ENCODE measurements at regions not wholly inside any gene's neighbourhood (a gene's known extent, or its start where the extent isn't known, plus 50 kb on each side); places are given as distances from the start of the nearest gene placed in this dataset.

- no peak for FAIRE-seq
Observed at GRCh38 chr1:58893257-58893869, 109.5 kb upstream of the JUN start.

DNA sequence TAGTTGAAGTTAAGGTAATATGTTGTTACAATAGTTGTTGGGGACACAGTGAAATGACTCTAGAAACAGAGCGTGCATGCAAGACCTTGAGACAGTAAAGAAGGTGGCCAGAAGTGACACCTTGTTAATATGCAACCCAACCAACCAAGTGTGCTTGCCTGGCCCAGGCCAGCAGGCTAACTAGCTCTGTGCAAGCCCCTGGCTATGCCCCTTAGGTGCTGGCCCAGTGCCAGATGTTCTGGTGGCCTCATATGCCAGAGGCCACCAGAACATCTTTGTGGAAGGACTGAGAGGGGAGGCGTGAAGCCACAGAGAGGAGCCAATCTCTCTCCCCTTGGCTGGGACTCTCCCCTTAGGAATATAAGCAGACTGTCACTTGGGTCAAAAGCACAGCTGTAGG lies 111.2 kb upstream of the JUN start:
- FAIRE-seq: no peak

- no peak for FAIRE-seq
Observed at GRCh38 chr1:58895559-58896145, 111.8 kb upstream of the JUN start.

DNA sequence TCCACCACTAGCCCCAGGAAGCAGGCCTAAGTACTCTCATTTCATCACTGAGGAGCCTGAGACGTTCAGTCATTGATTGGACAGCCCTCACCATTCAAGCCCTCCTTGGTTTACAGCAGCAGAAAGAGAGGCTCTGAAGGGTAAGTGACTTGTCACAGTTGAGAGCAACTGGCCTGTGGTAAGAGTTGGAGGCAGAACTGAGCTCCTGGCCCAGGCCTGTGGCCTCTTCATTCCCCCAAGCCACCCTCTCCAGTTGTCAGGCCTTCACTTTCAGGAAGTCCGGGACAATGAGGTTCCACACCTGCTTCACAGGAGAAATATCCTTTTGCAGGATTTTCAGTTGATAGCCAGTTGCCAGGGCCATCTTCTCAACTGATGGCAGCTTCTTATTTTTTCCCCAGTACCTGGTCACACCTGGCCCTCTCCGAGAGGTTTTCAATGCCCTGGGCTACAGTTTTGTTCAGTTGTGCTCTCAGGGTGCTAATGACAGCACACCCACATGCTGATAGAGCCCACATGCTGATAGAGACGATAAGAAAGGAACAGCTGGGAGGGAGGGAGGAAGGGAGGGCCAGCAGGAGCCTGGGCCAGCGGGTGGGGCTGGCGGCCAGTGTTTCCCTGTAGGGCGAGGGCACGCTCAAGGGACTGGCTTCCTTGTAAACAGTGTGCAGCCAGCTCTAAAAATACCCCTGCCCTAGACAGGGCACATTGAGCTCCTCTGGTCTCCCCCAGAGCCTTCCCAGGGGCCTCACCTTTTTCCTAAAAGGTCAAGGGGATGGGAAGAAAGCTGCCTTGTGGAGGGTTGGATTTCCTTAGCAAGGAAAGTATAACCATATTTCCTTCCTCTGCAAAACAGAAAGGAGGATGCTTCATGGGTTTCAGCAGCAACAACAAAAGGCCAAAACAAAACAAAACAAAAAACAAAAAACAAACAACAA lies 112.7 kb upstream of the JUN start:
- FAIRE-seq: no peak

- no peak for FAIRE-seq
Observed at GRCh38 chr1:58898739-58899586, 115.1 kb upstream of the JUN start.

DNA sequence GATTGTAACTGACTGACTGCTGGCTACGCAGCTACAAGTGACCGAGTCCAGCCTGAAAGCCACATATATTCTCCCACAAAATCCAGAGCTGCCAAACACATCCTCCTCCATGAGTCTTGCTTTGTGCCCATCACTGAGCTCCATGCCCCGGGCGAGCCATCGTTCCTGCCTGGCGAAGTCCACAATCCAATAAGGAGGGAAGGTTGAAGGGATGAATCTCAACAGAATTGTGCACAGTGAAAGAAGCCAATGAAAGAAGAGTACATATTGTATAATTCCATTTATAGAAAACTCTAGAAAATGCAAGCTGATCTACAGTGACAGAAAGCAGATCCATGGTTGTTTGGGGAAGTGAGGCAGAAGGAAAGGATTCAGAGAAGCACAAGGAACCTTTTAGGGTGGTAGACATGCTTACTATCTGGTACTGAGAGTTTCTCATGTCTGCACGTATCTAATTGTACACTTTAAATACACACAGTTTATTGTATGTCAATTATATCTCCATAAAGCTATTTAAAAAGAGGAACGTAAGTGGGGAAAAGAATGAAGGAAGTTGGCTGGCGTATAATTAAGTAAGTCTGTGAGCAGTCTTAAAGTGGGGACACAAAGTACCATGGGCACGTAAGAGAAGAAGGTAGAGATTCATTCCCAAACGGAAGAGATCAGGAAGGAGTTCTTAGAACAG lies 115.9 kb upstream of the JUN start:
- no peak for FAIRE-seq

DNA sequence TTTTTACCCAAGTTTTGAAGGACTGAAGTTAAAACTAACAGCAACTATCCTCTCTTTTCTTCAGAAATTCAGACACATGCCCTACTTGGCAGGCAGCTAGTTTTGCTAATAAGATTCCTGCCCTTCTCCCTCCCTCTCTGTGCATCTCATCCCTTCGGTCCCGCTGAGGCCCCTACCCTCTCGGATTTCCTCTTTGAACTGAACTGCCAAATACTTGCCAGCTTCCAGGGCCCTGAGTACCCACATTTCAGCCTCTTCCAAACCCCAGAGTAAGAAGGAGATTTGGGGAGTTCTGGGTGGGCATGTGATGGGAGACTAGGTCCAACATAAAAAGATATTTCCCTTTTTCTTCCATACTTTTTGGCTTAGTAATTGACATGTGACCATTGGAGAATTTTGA lies 116.5 kb upstream of the JUN start:
- FAIRE-seq: no peak

- no peak for FAIRE-seq
Observed at GRCh38 chr1:58901008-58901407, 117.2 kb upstream of the JUN start.

DNA sequence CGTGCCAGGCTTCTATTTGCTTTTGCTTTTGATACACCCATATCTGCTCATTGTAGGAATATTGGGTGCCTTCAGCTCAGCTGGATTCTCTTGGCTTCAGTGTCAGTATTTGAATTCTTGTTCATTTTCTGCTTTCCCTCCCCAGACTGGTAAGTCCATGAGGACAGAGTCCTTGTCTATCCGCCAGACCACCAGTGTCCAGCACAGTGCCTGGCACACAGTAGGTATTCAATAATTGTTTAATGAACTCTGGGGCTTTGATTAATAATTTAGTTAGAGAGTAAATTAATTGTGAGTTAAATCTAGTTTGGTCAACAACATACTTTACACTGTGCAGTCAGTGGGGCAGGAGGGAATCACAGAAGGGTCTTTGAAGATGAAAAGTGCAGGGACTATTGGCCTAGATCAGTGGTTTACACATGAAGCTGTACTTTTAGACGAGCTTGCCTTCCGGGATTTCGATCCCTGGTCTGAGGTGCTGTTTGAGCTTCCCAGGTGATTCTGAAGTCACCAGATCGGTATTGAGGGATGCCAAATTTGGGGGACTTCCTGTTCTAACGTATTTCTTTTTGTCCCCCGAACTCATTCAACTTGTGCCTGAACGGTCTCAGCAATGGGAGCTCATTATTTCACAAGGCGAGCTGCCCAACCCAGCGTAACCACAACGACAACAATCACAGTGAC lies 119.1 kb upstream of the JUN start:
- no peak for FAIRE-seq

GRCh38 chr1:58903514-58904298 lies 119.9 kb upstream of the JUN start:
- no peak for FAIRE-seq

DNA sequence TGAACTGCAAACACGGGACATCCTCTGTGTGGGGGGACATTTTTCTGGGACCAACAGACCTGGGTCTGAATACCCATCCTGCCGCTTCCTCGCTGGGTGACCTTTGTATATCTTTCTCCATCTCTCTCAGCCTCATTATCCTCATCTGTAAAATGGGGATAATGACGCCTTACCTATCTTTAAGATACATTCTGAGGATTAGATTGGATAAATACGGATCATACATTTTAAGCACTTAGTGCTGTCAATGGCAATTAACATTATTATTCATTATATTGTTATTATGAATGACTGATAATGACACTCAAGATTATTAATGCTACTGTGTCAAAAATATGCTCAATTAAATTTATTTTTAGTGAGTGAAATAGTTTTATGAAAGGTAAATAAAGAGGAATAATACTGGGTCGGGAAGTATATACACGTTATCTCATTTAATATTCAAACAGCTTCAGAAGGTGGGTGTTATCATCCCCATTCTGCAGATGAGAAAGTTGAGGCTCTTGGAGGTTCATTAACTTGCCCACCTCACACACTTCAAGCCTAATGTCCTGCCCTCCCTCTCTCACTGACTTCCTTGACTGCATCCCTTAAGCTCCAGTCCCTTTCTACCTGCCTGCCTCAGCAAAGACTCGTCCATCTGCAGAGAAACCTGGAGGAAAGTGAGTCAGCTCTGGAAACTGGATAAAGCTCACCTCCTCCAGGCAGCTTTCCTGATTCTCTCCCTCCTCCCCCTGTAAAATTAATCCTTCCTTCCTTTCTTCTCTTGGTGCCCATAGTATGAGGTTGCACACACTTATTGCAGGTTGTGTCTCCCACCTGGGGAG lies 120.7 kb upstream of the JUN start:
- no peak for FAIRE-seq

DNA sequence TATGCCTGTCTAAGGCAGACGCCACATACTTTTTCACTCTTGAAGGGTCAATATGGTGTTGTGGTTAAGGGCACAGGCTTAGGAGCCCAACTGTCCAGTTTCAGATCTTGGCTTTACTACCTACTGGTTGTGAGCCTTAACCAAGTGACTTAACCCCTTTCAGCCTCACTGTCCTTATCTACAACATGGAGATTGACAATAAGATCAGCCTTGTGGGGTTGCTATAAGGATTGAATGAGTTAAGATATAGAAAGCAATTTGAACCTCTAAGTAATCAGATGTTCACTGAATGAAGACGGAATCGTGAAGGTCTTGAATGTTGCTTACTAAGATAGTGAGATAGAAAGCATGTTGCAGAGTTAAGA lies 121.3 kb upstream of the JUN start:
- FAIRE-seq: no peak

DNA sequence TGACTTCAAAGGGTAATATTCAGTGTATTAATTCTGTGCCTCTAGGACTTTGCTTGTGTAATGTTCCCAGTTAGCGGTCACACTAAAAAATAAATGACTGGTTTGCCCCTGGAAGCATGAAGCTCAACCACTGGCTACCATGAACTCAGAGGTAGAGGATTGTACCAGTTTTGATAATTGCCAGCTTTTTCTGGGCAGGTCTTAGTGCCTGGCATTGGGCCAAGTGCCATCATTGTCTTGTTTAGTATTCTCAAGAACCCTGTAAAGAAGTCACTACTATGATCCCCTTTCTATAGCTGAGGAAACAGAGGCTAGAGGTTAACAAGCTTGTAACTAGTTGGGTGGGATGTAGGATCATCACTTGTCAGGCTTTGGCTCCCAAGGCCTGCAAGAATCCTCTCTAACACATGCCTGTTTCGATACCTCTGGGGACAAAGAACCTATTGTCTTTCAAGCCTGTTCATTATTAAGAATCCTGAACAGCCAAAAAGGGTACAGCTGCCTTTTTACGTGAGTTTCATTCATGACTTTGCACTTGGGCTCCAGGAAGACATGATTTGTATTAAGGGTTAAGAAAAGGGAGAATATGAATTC lies 121.9 kb upstream of the JUN start:
- no peak for FAIRE-seq

DNA sequence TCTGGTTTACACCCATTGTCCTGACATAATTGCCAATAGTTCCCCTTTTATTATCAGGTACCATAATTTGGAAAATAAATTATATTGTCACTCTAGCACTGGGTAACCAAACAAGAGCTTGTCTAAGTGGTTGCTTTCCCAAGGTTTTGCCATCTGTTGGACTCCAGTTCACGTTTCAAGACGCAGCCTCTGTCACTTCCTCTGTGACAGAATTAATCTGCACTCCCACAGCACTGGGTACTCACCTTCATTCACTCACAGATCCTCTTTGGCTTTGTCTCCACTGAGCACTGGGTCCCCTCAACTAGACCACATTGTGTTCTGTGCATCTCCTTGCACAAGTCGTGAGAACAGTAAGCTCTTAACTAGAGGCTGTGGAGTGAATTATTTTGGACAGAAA lies 123.6 kb upstream of the JUN start:
- FAIRE-seq: no peak

DNA sequence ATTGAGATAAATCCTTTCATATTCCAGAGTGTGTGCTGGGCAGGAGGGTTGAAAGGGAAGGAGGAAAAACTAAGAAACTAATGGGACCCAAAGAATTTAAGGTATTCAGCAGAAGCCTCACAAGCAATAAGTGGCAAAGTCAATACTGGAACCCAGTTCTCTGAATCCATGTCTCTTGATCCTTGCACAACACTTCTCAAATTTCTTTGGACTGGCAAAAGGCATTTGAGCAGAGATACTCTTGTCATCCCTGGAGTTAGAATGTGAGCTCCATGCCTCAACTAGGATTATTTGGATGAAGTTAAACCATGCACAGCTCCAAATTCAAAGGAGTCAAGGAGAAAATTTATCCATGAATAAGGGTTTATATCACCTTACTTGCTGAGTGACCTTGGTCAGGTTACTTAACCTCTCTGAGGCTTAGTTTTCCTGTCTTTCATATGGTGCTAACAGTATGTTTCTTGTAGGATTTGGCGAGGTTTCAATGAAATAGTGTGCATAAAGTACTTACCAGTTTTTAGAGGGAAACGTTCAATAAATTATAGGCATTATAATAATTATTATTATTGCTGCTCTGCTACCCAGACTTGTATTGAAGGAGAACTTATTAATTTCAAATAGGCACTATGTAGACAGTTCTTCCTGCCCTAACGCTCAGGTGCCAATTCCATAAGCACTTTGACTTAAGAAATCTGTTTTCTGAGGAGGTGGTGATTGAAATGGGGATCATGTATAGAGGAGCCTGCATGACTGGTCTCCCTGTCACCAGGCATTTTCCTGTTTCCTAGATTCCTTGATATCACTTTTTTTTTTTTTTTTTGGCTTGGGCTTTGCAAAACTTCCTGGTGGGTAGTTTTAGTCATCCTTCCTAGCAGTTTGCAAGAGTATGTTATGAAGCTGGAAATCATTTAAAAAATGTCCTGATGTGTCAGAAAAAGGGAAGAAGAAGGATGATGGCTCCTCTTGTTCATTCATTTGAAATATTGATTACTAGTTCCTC lies 125.0 kb upstream of the JUN start:
- FAIRE-seq: no peak

DNA sequence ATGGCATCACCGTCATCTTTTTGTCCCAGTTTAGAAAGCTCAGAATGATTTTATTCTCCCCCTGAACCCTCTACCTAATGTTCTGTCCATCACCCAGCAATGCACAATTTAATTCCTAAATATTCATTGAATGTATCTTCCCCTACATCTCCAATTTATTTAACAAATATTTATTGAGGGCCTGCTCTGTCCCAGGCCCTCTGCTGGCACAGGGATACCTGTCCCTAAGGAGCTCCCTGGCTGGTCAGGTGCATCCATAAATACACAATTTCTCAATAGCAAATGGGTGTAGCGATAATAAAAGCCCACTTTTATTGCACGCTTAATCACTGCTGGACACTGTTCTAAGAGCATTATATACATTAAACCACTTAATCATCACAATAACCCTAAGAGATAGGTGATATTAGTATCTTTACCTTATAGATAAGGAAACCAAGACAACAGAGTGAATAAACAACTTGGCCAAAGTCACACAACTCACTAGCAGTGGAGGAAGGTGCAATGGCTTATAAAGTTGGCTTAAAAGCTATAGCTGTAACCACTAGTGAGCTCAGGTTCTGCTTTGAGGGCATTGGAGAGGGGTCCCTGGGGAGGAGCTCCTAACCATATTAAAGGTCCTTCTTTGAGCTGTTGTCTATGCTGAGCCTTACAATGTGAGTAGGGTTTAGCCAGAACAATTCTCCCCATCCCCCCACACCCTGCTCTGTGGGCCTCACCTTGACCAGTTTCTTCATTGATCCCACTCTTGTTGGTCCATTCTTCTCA lies 126.3 kb upstream of the JUN start:
- no peak for FAIRE-seq

- no peak for FAIRE-seq
Observed at GRCh38 chr1:58911841-58912499, 128.1 kb upstream of the JUN start.

Measured in endometrium (tissue), 2 donors.